Astrocyte (in vitro differentiated cells and primary cell): ENCODE measurements at regions not wholly inside any gene's neighbourhood (a gene's known extent, or its start where the extent isn't known, plus 50 kb on each side); places are given as distances from the start of the nearest gene placed in this dataset.

Experiments
- CTCF ChIP-seq: IDR thresholded peaks from 2 replicates; pipeline ENCODE4 v1.5.1; 2011; ENCODE audit warnings: low read depth, mild to moderate bottlenecking, inconsistent platforms, low read length, moderate library complexity; ENCODE audit not compliant: insufficient read depth
- EZH2 ChIP-seq: IDR thresholded peaks from 2 replicates; pipeline ENCODE4 v1.6.1; 2012; ENCODE audit warnings: mild to moderate bottlenecking, low read length, inconsistent platforms; ENCODE audit not compliant: insufficient read depth

GRCh38 chr2:235165136-235165535, 213.3 kb downstream of the SH3BP4 start:
- TF ChIP-seq CTCF: no peak
- TF ChIP-seq EZH2: no peak
